Stomach smooth muscle (tissue), 2 donors: ENCODE measurements at regions not wholly inside any gene's neighbourhood (a gene's known extent, or its start where the extent isn't known, plus 50 kb on each side); places are given as distances from the start of the nearest gene placed in this dataset.
"Not testable (repeated sequence)": the region's sequence is repeated elsewhere in the genome, so short reads cannot be mapped to it uniquely, and the experiment has no call there.

Experiments
- H3K27ac ChIP-seq: one replicate; pipeline ENCODE4 v1.7.0; 2013; ENCODE audit warnings: mild to moderate bottlenecking, low read length, inconsistent platforms
- H3K27me3 ChIP-seq, 2 donors: one replicate each; pipeline ENCODE4 v1.7.0; 2013; ENCODE audit warnings: low read length in 2 of 2; ENCODE audit not compliant: insufficient read depth in 2 of 2, control insufficient read depth in 1 of 2
- H3K36me3 ChIP-seq, 2 donors: one replicate each; pipeline ENCODE4 v1.7.0; 2013; ENCODE audit warnings: low read length in 2 of 2; ENCODE audit not compliant: control insufficient read depth in 2 of 2, insufficient read depth in 2 of 2
- H3K4me1 ChIP-seq: one replicate; pipeline ENCODE4 v1.7.0; 2013; ENCODE audit warnings: low read length; ENCODE audit not compliant: control insufficient read depth, insufficient read depth
- H3K4me3 ChIP-seq, 2 donors: one replicate each; pipeline ENCODE4 v1.7.0; 2013; ENCODE audit warnings: low read length in 2 of 2
- H3K9ac ChIP-seq, 2 donors: one replicate each; pipeline ENCODE4 v1.7.0; 2013; ENCODE audit warnings: low read length in 2 of 2, mild to moderate bottlenecking in 1 of 2
- H3K9me3 ChIP-seq, 2 donors: one replicate each; pipeline ENCODE4 v1.7.0; 2013; ENCODE audit warnings: low read length in 2 of 2; ENCODE audit not compliant: control insufficient read depth in 2 of 2
- donor health status: healthy.
- donor health status: Pancreatic carcinoma.

- Histone ChIP-seq H3K9ac (no peak overlapping the region), H3K27ac (no peak overlapping the region), H3K27me3 (no peaks in the 10 kb centered on the region), H3K4me1 (no peaks in the 10 kb centered on the region), H3K4me3 (no peak overlapping the region), H3K9me3 (peaks cover 0 to 4% of the 10 kb centered on the region in 2 donors), H3K36me3 (no peaks in the 10 kb centered on the region)
Measured at GRCh38 chr2:77834360-77835002, 312.3 kb upstream of the LRRTM4 start.

- H3K4me1 ChIP-seq, result no peaks in the 10 kb centered on the region
- H3K36me3 ChIP-seq, result no peaks in the 10 kb centered on the region
- no peak overlapping the region for H3K4me3 ChIP-seq
- H3K9me3 ChIP-seq, result peaks cover 0 to 4% of the 10 kb centered on the region in 2 donors
- H3K27ac ChIP-seq, result no peak overlapping the region
- no peak overlapping the region for H3K9ac ChIP-seq
- H3K27me3 ChIP-seq, result no peaks in the 10 kb centered on the region
Measured at GRCh38 chr2:77838441-77838840, 316.3 kb upstream of the LRRTM4 start.

- H3K36me3 ChIP-seq, result no peaks in the 10 kb centered on the region
- H3K27me3 ChIP-seq, result no peaks in the 10 kb centered on the region
- H3K4me3 ChIP-seq, result no peak overlapping the region
- H3K9ac ChIP-seq, result no peak overlapping the region
- no peaks in the 10 kb centered on the region for H3K4me1 ChIP-seq
- no peak overlapping the region for H3K27ac ChIP-seq
- peaks cover 0 to 2% of the 10 kb centered on the region in 2 donors for H3K9me3 ChIP-seq
Measured at GRCh38 chr2:77839102-77839501, 316.9 kb upstream of the LRRTM4 start.

- H3K27me3 ChIP-seq, result no peaks in the 10 kb centered on the region
- H3K4me3 ChIP-seq, result no peak overlapping the region
- H3K36me3 ChIP-seq, result no peaks in the 10 kb centered on the region
- H3K27ac ChIP-seq, result no peak overlapping the region
- peaks cover 2 to 4% of the 10 kb centered on the region in 2 donors for H3K9me3 ChIP-seq
- no peaks in the 10 kb centered on the region for H3K4me1 ChIP-seq
- H3K9ac ChIP-seq, result no peak overlapping the region
Measured at GRCh38 chr2:77862120-77862519, 339.9 kb upstream of the LRRTM4 start.

GRCh38 chr2:77864426-77864825 is 342.2 kb upstream of the LRRTM4 start:
- H3K9me3 ChIP-seq, result no peaks in the 10 kb centered on the region
- H3K27me3 ChIP-seq, result no peaks in the 10 kb centered on the region
- H3K4me3 ChIP-seq, result no peak overlapping the region
- no peak overlapping the region for H3K9ac ChIP-seq
- no peaks in the 10 kb centered on the region for H3K4me1 ChIP-seq
- no peaks in the 10 kb centered on the region for H3K36me3 ChIP-seq
- no peak overlapping the region for H3K27ac ChIP-seq

GRCh38 chr2:77866661-77867060 is 344.5 kb upstream of the LRRTM4 start:
- no peaks in the 10 kb centered on the region for H3K4me1 ChIP-seq
- no peaks in the 10 kb centered on the region for H3K36me3 ChIP-seq

GRCh38 chr2:77867146-77867545 is 345.0 kb upstream of the LRRTM4 start:
- Histone ChIP-seq H3K9me3 (no peaks in the 10 kb centered on the region), H3K36me3 (no peaks in the 10 kb centered on the region), H3K4me3 (no peak overlapping the region), H3K27ac (no peak overlapping the region), H3K27me3 (no peaks in the 10 kb centered on the region), H3K9ac (no peak overlapping the region), H3K4me1 (no peaks in the 10 kb centered on the region)

More at GRCh38 chr2:77866661-77867060, 344.5 kb upstream of the LRRTM4 start:
- H3K27ac ChIP-seq, result no peak overlapping the region
- H3K27me3 ChIP-seq, result no peaks in the 10 kb centered on the region
- H3K4me3 ChIP-seq, result no peak overlapping the region
- no peak overlapping the region for H3K9ac ChIP-seq
- H3K9me3 ChIP-seq, result no peaks in the 10 kb centered on the region

GRCh38 chr2:77873506-77873905 is 351.3 kb upstream of the LRRTM4 start:
- Histone ChIP-seq H3K4me1 (no peaks in the 10 kb centered on the region), H3K27me3 (no peaks in the 10 kb centered on the region), H3K36me3 (no peaks in the 10 kb centered on the region), H3K9ac (no peak overlapping the region), H3K9me3 (no peaks in the 10 kb centered on the region), H3K27ac (no peak overlapping the region), H3K4me3 (no peak overlapping the region)

GRCh38 chr2:77900211-77900610 is 378.0 kb upstream of the LRRTM4 start:
- H3K27ac ChIP-seq, H3K9ac ChIP-seq, H3K4me1 ChIP-seq, H3K4me3 ChIP-seq, H3K36me3 ChIP-seq, H3K27me3 ChIP-seq, H3K9me3 ChIP-seq: not testable (repeated sequence)

GRCh38 chr2:77910136-77910535 is 388.0 kb upstream of the LRRTM4 start:
- no peak overlapping the region for H3K27ac ChIP-seq
- H3K4me1 ChIP-seq, result no peaks in the 10 kb centered on the region
- no peaks in the 10 kb centered on the region for H3K36me3 ChIP-seq
- no peaks in the 10 kb centered on the region for H3K27me3 ChIP-seq
- no peak overlapping the region for H3K4me3 ChIP-seq
- H3K9ac ChIP-seq, result no peak overlapping the region
- no peaks in the 10 kb centered on the region for H3K9me3 ChIP-seq

- Histone ChIP-seq H3K9me3 (no peaks in the 10 kb centered on the region), H3K27me3 (no peaks in the 10 kb centered on the region), H3K36me3 (no peaks in the 10 kb centered on the region), H3K27ac (no peak overlapping the region), H3K4me1 (no peaks in the 10 kb centered on the region), H3K4me3 (no peak overlapping the region), H3K9ac (no peak overlapping the region)
Measured at GRCh38 chr2:77920838-77921366, 398.7 kb upstream of the LRRTM4 start.
